ENCODE measurements at regions not wholly inside any gene's neighbourhood (a gene's known extent, or its start where the extent isn't known, plus 50 kb on each side); places are given as distances from the start of the nearest gene placed in this dataset.

GRCh38 chr12:58302487-58303011 is 361.2 kb downstream of the ATP23 start:
- TF ChIP-seq RAD21 (IDR thresholded peaks at IDR 0.05; ENCODE audit: low read depth) (peak; percentile 34), EP300 (IDR thresholded peaks at IDR 0.05; ENCODE audit: borderline replicate concordance) (no peak), YY1 (IDR thresholded peaks at IDR 0.05; ENCODE audit: low read depth) (no peak), CEBPB (IDR thresholded peaks at IDR 0.05) (no peak)

Measured in Ishikawa (cell line).